ENCODE measurements at regions not wholly inside any gene's neighbourhood (a gene's known extent, or its start where the extent isn't known, plus 50 kb on each side); places are given as distances from the start of the nearest gene placed in this dataset.

- no peak for ATAC-seq (ENCODE audit: low FRiP score in 2 of 2)
- 11 to 22% methylated on average over 5 of the region's 5 CpGs for WGBS, 2 donors
- DNase-seq = no peak
- Histone ChIP-seq H3K9me3 (no peaks in the 10 kb centered on the region), H3K27me3 (no peaks in the 10 kb centered on the region), H3K36me3 (no peaks in the 10 kb centered on the region), H3K4me3 (no peak overlapping the region), H3K4me1 (no peaks in the 10 kb centered on the region), H3K27ac (no peak overlapping the region)
- no peak for TF ChIP-seq POLR2AphosphoS5 (IDR thresholded peaks at IDR 0.05)
- no peak for TF ChIP-seq EP300 (IDR thresholded peaks at IDR 0.05)
- no peak for TF ChIP-seq CTCF (IDR thresholded peaks at IDR 0.05)
- TF ChIP-seq POLR2A (IDR thresholded peaks at IDR 0.05) = no peak
Observed at GRCh38 chr4:173934933-173935620, 348.4 kb downstream of the FBXO8 start.

- H3K27me3 ChIP-seq = no peaks in the 10 kb centered on the region
- DNase-seq (no peak), ATAC-seq (ENCODE audit: low FRiP score in 2 of 2) (no peak)
- no peaks in the 10 kb centered on the region for H3K4me1 ChIP-seq
- TF ChIP-seq POLR2AphosphoS5 (IDR thresholded peaks at IDR 0.05) = no peak
- H3K27ac ChIP-seq = no peak overlapping the region
- no peaks in the 10 kb centered on the region for H3K9me3 ChIP-seq
- WGBS, 2 donors = 43 to 69% methylated on average over 2 of the region's 2 CpGs
- H3K36me3 ChIP-seq = no peaks in the 10 kb centered on the region
- H3K4me3 ChIP-seq = no peak overlapping the region
Observed at GRCh38 chr4:173934201-173934600, 349.3 kb downstream of the FBXO8 start.

GRCh38 chr4:173932701-173933100 lies 350.8 kb downstream of the FBXO8 start:
- Histone ChIP-seq H3K9me3 (no peaks in the 10 kb centered on the region), H3K4me1 (no peaks in the 10 kb centered on the region), H3K4me3 (no peak overlapping the region), H3K27me3 (no peaks in the 10 kb centered on the region), H3K36me3 (no peaks in the 10 kb centered on the region), H3K27ac (no peak overlapping the region)
- TF ChIP-seq POLR2AphosphoS5 (IDR thresholded peaks at IDR 0.05) (no peak), EP300 (IDR thresholded peaks at IDR 0.05) (no peak), POLR2A (IDR thresholded peaks at IDR 0.05) (no peak), CTCF (IDR thresholded peaks at IDR 0.05) (no peak)
- ATAC-seq (ENCODE audit: low FRiP score in 2 of 2) (no peak), DNase-seq (no peak)
- 73 to 83% methylated on average over 2 of the region's 2 CpGs for WGBS, 2 donors

GRCh38 chr4:173930329-173930967 lies 353.0 kb downstream of the FBXO8 start:
- Histone ChIP-seq H3K4me3 (no peak overlapping the region), H3K27ac (no peak overlapping the region), H3K36me3 (no peaks in the 10 kb centered on the region), H3K4me1 (no peaks in the 10 kb centered on the region), H3K27me3 (no peaks in the 10 kb centered on the region), H3K9me3 (no peaks in the 10 kb centered on the region)
- DNase-seq (no peak), ATAC-seq (ENCODE audit: low FRiP score in 2 of 2) (no peak)
- WGBS, 2 donors = 78 to 87% methylated on average over 8 of the region's 8 CpGs
- TF ChIP-seq CTCF (IDR thresholded peaks at IDR 0.05) (no peak), EP300 (IDR thresholded peaks at IDR 0.05) (no peak), POLR2AphosphoS5 (IDR thresholded peaks at IDR 0.05) (no peak), POLR2A (IDR thresholded peaks at IDR 0.05) (no peak)

- ATAC-seq (ENCODE audit: low FRiP score in 2 of 2) (no peak), DNase-seq (no peak)
- 70 to 81% methylated on average over 3 of the region's 3 CpGs for WGBS, 2 donors
- Histone ChIP-seq H3K9me3 (no peaks in the 10 kb centered on the region), H3K36me3 (no peaks in the 10 kb centered on the region), H3K27ac (no peak overlapping the region), H3K4me1 (no peaks in the 10 kb centered on the region), H3K4me3 (no peak overlapping the region), H3K27me3 (no peaks in the 10 kb centered on the region)
- TF ChIP-seq POLR2A (IDR thresholded peaks at IDR 0.05) = no peak
- TF ChIP-seq POLR2AphosphoS5 (IDR thresholded peaks at IDR 0.05) = no peak
- TF ChIP-seq CTCF (IDR thresholded peaks at IDR 0.05) = no peak
- no peak for TF ChIP-seq EP300 (IDR thresholded peaks at IDR 0.05)
Observed at GRCh38 chr4:173929921-173930320, 353.5 kb downstream of the FBXO8 start.
